Prostate gland (tissue), 2 donors: ENCODE measurements at regions not wholly inside any gene's neighbourhood (a gene's known extent, or its start where the extent isn't known, plus 50 kb on each side); places are given as distances from the start of the nearest gene placed in this dataset.

Experiments used
- POLR2A ChIP-seq: fragments of 450-650 bp; IDR thresholded peaks from one replicate; pipeline ENCODE4 v1.6.1; 2016; ENCODE audit warnings: antibody characterized with exemption, mild to moderate bottlenecking
- POLR2AphosphoS5 ChIP-seq: sonication (generic); formaldehyde crosslinking; IDR thresholded peaks from one replicate; pipeline ENCODE4 v1.6.1; 2017; ENCODE audit warnings: antibody characterized with exemption
- TF ChIP-seq, protein P1 (sequence below), 4 experiments: fragments of 200-600 bp in 2 of 4; fragments of 450-650 bp in 2 of 4; sonication (generic) in 2 of 4; IDR thresholded peaks; 1 replicate in 3 of 4; 2 replicates in 1 of 4; pipeline ENCODE4 v1.5.1; 2016 to 2019; ENCODE audit warnings: antibody characterized with exemption in 4 of 4, mild to moderate bottlenecking in 2 of 4, moderate library complexity in 2 of 4

DNA sequence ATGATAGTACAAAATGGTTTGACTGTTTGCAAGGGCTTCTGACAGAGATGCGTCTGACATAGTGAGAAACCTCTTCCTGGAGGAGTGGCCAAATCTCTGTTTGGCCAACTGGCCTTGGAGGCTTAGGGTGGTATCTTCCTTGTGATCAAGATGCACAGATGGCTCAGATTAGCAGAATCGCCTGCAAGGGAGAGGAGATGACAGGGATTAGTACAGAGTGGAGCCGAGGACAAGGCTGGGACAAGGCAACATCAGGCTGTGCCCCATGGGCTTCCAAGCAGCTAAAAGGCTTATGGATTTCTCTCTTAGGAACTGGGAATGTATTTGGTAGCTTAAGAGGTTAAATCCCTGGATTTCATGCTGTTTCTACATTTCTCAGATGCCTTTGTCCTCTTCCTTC, 379.1 kb downstream of the SIPA1L2 start:
- TF ChIP-seq, protein P1, sequence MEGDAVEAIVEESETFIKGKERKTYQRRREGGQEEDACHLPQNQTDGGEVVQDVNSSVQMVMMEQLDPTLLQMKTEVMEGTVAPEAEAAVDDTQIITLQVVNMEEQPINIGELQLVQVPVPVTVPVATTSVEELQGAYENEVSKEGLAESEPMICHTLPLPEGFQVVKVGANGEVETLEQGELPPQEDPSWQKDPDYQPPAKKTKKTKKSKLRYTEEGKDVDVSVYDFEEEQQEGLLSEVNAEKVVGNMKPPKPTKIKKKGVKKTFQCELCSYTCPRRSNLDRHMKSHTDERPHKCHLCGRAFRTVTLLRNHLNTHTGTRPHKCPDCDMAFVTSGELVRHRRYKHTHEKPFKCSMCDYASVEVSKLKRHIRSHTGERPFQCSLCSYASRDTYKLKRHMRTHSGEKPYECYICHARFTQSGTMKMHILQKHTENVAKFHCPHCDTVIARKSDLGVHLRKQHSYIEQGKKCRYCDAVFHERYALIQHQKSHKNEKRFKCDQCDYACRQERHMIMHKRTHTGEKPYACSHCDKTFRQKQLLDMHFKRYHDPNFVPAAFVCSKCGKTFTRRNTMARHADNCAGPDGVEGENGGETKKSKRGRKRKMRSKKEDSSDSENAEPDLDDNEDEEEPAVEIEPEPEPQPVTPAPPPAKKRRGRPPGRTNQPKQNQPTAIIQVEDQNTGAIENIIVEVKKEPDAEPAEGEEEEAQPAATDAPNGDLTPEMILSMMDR (IDR thresholded peaks at IDR 0.05): no peak
- TF ChIP-seq POLR2A: no peak
- TF ChIP-seq POLR2AphosphoS5: no peak
